Left colon (tissue), 2 donors: ENCODE measurements at regions not wholly inside any gene's neighbourhood (a gene's known extent, or its start where the extent isn't known, plus 50 kb on each side); places are given as distances from the start of the nearest gene placed in this dataset.

ENCODE experiments used
- ATAC-seq: fragments of 200-7000 bp; cut with Tn5 transposase; one replicate; pipeline ENCODE4 v1.9.1; 2020; ENCODE audit warnings: mild to moderate bottlenecking, moderate library complexity
- DNase-seq, 2 donors: peaks; one replicate each; pipeline ENCODE4 v3.0.0-alpha.2; 2020
- intact Hi-C, 2 donors: fragments of 100-400 bp; cut with DNase I in 1 of 2; cut with micrococcal nuclease in 1 of 2; formaldehyde crosslinking; loops; one replicate each; pipeline versions ENCODE4 v1.11.2 to v1.14.0; 2022; cut with DNase I, micrococcal nuclease
- donor health status: DM: no; HTN: no; CAD: no.
- donor health status: DM: yes; HTN: yes; CAD: no.

DNA sequence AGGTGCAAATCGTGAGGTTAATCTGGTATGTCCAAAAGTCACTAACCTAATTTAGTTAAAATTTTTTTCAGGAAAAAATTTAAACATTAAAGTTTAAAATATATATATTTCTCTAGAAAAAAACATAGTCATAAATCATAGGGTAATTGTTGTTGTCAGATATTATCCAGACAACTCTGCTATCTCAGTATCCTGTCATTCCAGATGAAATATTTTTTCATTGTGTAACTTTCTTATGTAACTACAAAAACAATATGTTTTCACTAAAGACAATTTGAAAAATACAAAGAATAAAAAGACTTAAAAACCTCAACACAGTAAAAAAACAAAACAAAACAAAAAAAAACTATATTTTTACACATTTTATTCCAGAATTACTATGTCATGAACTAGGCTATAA is 57.6 kb downstream of the TENT5A start:
- ATAC-seq: no peak
- intact Hi-C loops: no loop called here

DNA sequence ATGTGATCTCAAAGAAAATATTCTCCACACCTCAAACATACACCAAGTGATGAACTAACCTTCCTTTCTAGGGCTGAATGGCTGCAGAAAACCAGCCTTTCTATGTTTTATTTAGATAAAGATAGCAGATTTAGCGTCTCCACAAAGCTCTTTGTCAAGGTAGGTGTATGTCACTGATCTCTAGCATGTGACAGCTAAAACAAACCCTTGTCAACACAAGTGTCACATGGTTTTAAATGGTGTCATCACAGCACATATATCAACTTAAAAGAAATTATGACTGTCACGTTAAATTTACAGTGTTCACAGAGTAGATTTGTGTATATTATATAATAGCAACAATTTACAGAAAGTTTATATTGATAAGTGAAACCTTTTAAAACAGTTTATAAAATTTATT is 58.3 kb downstream of the TENT5A start:
- ATAC-seq (no peak), DNase-seq (no peak)
- intact Hi-C loops: no loop called here

More for the DNA sequence above, 57.6 kb downstream of the TENT5A start:
- DNase-seq: no peak

GRCh38 chr6:81693266-81693665 is 59.2 kb downstream of the TENT5A start:
- DNase-seq: no peak
- intact Hi-C loops: no loop called here
- no peak for ATAC-seq

- intact Hi-C loops: no loop called here
- no peak for ATAC-seq
These were observed 62.4 kb downstream of the TENT5A start for GRCh38 chr6:81690073-81690472.

DNA sequence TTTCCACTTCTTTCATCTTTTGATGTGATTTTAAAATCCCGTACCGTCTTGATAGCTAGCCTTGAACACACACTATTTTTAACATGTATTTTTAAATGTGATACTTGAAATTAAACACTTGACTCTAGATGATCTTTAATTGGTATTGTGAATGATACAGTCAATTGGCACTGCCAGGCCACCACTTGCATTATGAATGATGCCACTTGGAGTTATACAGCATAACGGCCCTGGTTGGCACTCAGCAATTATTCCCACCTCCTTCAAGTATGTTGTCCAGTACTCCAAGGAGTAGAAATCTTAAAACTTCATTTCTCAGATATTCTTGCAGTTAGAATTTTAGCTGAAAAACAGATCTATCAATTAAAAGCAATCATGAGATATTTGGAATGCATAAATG is 62.9 kb downstream of the TENT5A start:
- intact Hi-C loops: no loop called here
- no peak for ATAC-seq
- DNase-seq: no peak

More at GRCh38 chr6:81690073-81690472, 62.4 kb downstream of the TENT5A start:
- DNase-seq: no peak

DNA sequence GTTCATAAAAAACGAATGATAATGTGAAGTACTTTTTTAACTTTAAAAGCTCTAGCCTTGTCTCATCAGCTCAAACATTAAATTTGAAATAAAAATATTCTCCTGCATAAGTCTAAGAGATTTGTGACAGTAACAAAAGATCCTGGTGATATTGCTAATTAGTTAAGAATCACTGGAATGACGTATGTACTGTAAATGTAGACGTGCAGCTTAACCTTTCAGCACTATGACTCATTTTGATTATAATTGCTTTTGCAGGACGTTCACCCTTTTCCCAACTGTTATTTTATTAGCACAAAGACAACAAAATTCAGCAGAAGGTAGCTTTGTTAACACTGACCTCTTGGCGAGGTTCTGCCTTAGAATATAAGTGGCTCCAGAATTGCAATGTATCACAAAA is 68.6 kb downstream of the TENT5A start:
- intact Hi-C loops: no loop called here
- DNase-seq: no peak
- no peak for ATAC-seq

GRCh38 chr6:81682858-81683620 is 69.4 kb downstream of the TENT5A start:
- DNase-seq (no peak), ATAC-seq (no peak)
- intact Hi-C loops: no loop called here

DNA sequence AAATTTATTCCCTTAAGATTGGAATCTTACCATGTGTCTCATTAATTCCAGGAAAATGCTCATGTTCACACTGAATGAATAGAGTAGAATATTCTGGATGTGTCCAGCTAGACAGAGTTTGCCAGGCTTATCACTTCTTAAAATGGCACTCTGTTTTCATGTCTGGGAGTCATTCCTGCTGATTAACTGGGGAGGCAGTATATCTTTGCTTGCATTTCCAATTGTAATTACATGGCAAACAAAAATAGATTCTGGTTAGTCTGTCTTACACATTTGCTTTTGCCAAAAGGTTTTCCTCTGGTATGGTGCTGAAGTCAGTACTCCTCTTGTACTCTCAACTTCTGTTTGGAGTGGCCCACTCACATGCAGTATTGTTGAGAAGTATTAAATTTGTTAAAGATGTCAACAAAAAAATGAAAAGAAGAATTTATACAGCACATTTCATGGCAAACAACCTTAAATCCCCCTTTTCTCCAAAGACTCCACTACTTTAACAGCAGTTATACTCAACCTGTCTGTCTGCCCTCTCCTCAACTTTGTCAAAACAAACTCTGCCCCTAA is 70.2 kb downstream of the TENT5A start:
- DNase-seq (no peak), ATAC-seq (no peak)
- intact Hi-C loops: no loop called here

- no peak for DNase-seq
- intact Hi-C loops: no loop called here
- ATAC-seq: no peak
These were observed 83.0 kb downstream of the TENT5A start for GRCh38 chr6:81669445-81669844.

DNA sequence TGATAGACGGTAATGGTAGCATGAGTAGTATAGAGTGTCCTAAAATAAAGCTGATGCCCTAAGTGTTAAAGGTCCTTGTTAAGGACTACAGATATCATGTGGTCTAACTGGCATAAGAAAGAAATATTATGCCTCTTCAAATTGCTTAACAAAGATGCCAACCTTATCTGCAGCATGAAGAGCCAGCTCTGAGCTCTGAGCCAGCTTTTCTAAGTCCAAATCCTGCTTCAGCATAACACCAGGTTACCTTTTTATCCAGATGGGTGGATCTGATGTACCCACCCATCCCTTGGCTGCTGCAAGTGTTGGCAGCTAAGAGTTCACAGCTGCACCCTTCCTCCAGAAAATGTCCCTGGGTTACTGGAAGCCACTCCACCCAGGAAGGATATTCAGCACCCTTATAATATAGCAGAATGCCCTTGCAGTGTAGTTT is 83.8 kb downstream of the TENT5A start:
- ATAC-seq: no peak
- intact Hi-C loops: no loop called here
- no peak for DNase-seq

- intact Hi-C loops: no loop called here
- no peak for ATAC-seq
These were observed 86.0 kb downstream of the TENT5A start for GRCh38 chr6:81666481-81666880.

GRCh38 chr6:81656231-81656630 is 96.2 kb downstream of the TENT5A start:
- DNase-seq: no peak
- intact Hi-C loops: no loop called here

More at GRCh38 chr6:81666481-81666880, 86.0 kb downstream of the TENT5A start:
- no peak for DNase-seq

DNA sequence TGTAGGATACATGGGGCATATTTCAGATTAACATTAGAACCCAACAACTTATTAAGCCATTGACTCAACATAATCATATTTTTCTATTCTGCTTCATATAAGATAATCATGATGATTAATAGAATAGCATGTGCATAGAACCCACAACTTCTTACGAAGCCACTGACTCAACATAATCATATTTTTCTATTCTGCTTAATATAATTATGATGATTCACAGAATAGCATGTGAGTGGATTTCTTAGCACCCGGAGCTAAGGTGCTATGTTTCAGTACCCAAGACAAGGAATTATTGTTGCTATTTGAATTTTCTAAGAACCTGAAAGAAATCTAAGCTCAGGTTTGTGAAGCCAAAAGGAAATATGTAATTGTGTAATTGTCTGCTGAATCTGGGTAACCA is 96.8 kb downstream of the TENT5A start:
- DNase-seq (no peak), ATAC-seq (no peak)
- intact Hi-C loops: no loop called here

More at GRCh38 chr6:81656231-81656630, 96.2 kb downstream of the TENT5A start:
- ATAC-seq: no peak

DNA sequence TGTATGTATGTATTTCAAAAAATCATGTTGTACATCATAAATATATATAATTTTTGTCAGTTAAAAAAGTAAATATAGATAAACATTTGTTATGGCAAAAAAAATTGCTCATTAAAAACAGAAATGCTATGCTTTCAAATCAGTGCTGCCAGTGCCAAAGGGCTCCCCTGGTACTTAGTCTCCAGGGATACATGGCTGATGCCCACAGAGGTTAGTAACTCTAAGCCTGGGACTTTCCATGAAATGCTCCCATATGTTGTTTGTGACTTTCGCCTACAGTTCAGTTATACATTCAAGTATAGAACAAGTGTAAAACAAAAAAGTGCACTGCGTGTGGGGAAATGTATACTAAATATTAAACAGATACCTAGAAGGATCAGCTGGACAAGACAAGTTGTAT is 104.0 kb downstream of the TENT5A start:
- intact Hi-C loops: no loop called here
- DNase-seq: no peak
- ATAC-seq: no peak

DNA sequence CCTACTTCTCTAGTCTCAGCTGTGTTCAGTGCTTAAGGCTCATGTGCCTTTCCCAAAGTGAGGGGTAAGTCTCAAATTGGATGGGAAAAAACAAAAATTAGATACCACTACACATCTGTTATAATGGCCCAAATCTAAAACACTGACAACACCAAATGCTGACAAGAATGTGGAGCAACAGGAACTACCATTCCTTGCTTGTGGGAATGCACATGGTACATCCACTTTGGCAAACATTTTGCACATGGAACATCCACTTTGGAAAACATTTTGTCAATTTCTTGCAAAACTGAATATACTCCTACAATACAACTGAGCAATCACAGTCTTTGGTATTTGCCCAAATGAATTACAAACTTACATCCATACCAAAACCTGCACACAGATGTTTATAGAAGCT is 109.3 kb downstream of the TENT5A start:
- intact Hi-C loops: no loop called here

DNA sequence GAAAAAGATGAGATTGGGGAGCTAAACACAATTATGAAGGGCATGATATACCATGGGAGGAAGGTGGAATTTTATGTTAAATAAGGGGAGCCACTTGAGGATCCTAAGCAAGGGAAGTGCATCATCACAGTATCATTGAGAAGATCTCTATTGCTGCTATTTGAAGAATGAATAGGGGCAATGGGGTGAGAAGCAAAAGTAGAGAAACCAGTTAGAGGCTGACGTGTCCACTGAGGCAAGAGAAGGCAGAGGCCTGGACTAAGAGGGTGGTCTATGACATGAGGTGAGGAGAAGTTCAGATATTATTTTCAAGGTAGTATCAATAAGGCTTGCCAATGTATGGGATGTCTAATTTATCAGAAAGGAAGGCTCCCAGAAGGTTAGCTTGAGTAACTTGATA is 111.6 kb downstream of the TENT5A start:
- DNase-seq: no peak
- intact Hi-C loops: no loop called here

More for the DNA sequence above, 109.3 kb downstream of the TENT5A start:
- no peak for DNase-seq
- ATAC-seq: no peak

DNA sequence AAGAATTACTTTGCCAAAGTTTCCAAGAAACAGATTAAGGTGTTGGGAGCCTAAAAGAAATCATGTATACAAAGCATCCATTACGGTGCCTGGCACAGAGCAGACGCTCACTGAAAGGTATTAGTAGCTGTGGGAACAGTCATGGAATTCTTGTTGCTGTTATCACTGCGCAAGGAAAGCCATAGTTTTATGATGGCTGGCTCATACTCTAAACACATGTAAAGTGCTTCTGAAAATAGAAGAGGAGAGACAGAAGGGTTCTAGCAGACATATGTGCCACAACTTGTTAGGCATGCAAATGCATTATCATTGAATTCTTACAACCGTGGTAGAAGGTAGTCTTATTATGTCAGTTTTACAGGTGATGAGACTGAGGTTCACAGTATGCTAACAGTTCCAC is 112.4 kb downstream of the TENT5A start:
- intact Hi-C loops: no loop called here
- no peak for ATAC-seq
- DNase-seq: no peak

More for the DNA sequence above, 111.6 kb downstream of the TENT5A start:
- no peak for ATAC-seq

GRCh38 chr6:81638366-81638765 is 114.1 kb downstream of the TENT5A start:
- ATAC-seq: no peak
- intact Hi-C loops: no loop called here
- no peak for DNase-seq

GRCh38 chr6:81636930-81637568 is 115.4 kb downstream of the TENT5A start:
- intact Hi-C loops: no loop called here
- ATAC-seq (no peak), DNase-seq (no peak)

- ATAC-seq: no peak
These were observed 118.2 kb downstream of the TENT5A start for GRCh38 chr6:81634155-81634880.

More at GRCh38 chr6:81634155-81634880, 118.2 kb downstream of the TENT5A start:
- DNase-seq: no peak
- intact Hi-C loops: no loop called here
